HEK293 (cell line): ENCODE measurements at regions not wholly inside any gene's neighbourhood (a gene's known extent, or its start where the extent isn't known, plus 50 kb on each side); places are given as distances from the start of the nearest gene placed in this dataset.

Source experiments
- CTCF ChIA-PET: fragments of 350-600 bp; formaldehyde crosslinking; extraction: SDS; loops from one replicate; lab custom pipeline; 2021; ENCODE audit warnings: antibody characterized with exemption; lab: Yijun Ruan, JAX
- POLR2A ChIA-PET: fragments of 300-600 bp; formaldehyde crosslinking; extraction: SDS; loops from one replicate; lab custom pipeline; 2020; ENCODE audit warnings: antibody characterized with exemption, inconsistent platforms; lab: Yijun Ruan, JAX
- H3K27ac ChIP-seq: fragments of 200-500 bp; sonication (Bioruptor generic); 2 replicates; pipeline ENCODE4 v1.5.1; 2014; ENCODE audit warnings: low read depth, low read length, control low read depth, inconsistent platforms; ENCODE audit errors: extremely low read depth
- H3K36me3 ChIP-seq, 2 experiments: fragments of 200-500 bp in 1 of 2; sonication (Bioruptor generic) in 1 of 2; 1 replicate in 1 of 2; 2 replicates in 1 of 2; pipeline ENCODE4 v1.5.1; 2014 to 2017; ENCODE audit warnings: inconsistent platforms in 2 of 2, low read length in 2 of 2; ENCODE audit not compliant: control insufficient read depth in 2 of 2, insufficient read depth in 1 of 2
- H3K4me1 ChIP-seq: fragments of 200-500 bp; sonication (Bioruptor generic); 2 replicates; pipeline ENCODE4 v1.5.1; 2014; ENCODE audit warnings: mild to moderate bottlenecking, low read length, inconsistent platforms; ENCODE audit not compliant: control insufficient read depth, insufficient read depth
- H3K4me3 ChIP-seq: 2 replicates; pipeline ENCODE4 v1.5.1; 2011; ENCODE audit warnings: low read depth, mild to moderate bottlenecking, control low read depth, low read length, moderate library complexity
- H3K9me3 ChIP-seq: fragments of 200-500 bp; sonication (Bioruptor generic); 2 replicates; pipeline ENCODE4 v1.5.1; 2014; ENCODE audit warnings: low read depth, low read length, inconsistent platforms; ENCODE audit not compliant: control insufficient read depth, insufficient read depth
- BCL11B ChIP-seq: fragments of 450-650 bp; formaldehyde crosslinking; IDR thresholded peaks from 2 replicates; pipeline ENCODE4 v1.5.1; 2016; ENCODE audit warnings: low read depth, missing biosample characterization, missing genetic modification characterization
- YY1 ChIP-seq: fragments of 450-650 bp; formaldehyde crosslinking; IDR thresholded peaks from 2 replicates; pipeline ENCODE4 v1.5.1; 2018; ENCODE audit warnings: missing biosample characterization, missing genetic modification characterization
- ZNF140 ChIP-seq: fragments of 450-650 bp; formaldehyde crosslinking; IDR thresholded peaks from 2 replicates; pipeline ENCODE4 v1.5.1; 2016; ENCODE audit warnings: missing biosample characterization, missing genetic modification characterization
- ZNF2 ChIP-seq: fragments of 450-650 bp; formaldehyde crosslinking; IDR thresholded peaks from 2 replicates; pipeline ENCODE4 v1.5.1; 2016; ENCODE audit warnings: missing biosample characterization, missing genetic modification characterization
- ZNF221 ChIP-seq: fragments of 450-650 bp; formaldehyde crosslinking; IDR thresholded peaks from 2 replicates; pipeline ENCODE4 v1.5.1; 2017; ENCODE audit warnings: missing biosample characterization, missing genetic modification characterization, borderline replicate concordance
- ZNF350 ChIP-seq: fragments of 450-650 bp; formaldehyde crosslinking; IDR thresholded peaks from 2 replicates; pipeline ENCODE4 v1.5.0; 2017; ENCODE audit warnings: missing biosample characterization, mild to moderate bottlenecking, missing genetic modification characterization
- ZNF394 ChIP-seq: fragments of 450-650 bp; formaldehyde crosslinking; IDR thresholded peaks from 2 replicates; pipeline ENCODE4 v1.5.1; 2016; ENCODE audit warnings: missing biosample characterization, missing genetic modification characterization, mild to moderate bottlenecking, moderate library complexity, borderline replicate concordance
- ZNF433 ChIP-seq: fragments of 450-650 bp; formaldehyde crosslinking; IDR thresholded peaks from 2 replicates; pipeline ENCODE4 v1.5.1; 2016; ENCODE audit warnings: missing biosample characterization, missing genetic modification characterization, low read depth
- ZNF473 ChIP-seq: fragments of 450-650 bp; formaldehyde crosslinking; IDR thresholded peaks from 2 replicates; pipeline ENCODE4 v1.5.1; 2017; ENCODE audit warnings: missing biosample characterization, missing genetic modification characterization
- ZNF521 ChIP-seq: fragments of 450-650 bp; formaldehyde crosslinking; IDR thresholded peaks from 2 replicates; pipeline ENCODE4 v1.5.1; 2017; ENCODE audit warnings: missing biosample characterization, mild to moderate bottlenecking, missing genetic modification characterization
- ZNF560 ChIP-seq: fragments of 450-650 bp; formaldehyde crosslinking; IDR thresholded peaks from 2 replicates; pipeline ENCODE4 v1.5.1; 2017; ENCODE audit warnings: missing biosample characterization, missing genetic modification characterization, borderline replicate concordance
- ZNF660 ChIP-seq: fragments of 450-650 bp; IDR thresholded peaks from 2 replicates; pipeline ENCODE4 v1.5.1; 2018; ENCODE audit warnings: missing biosample characterization, mild to moderate bottlenecking, missing genetic modification characterization
- ZNF768 ChIP-seq: fragments of 450-650 bp; formaldehyde crosslinking; IDR thresholded peaks from 2 replicates; pipeline ENCODE4 v1.5.1; 2018; ENCODE audit warnings: missing biosample characterization, mild to moderate bottlenecking, missing genetic modification characterization
- TF ChIP-seq, protein P1 (sequence below): fragments of 450-650 bp; formaldehyde crosslinking; conservative IDR thresholded peaks from 2 replicates; pipeline ENCODE4 v1.5.1; 2016; ENCODE audit warnings: low read depth, missing biosample characterization, missing genetic modification characterization
- TF ChIP-seq, protein P2 (sequence below): fragments of 450-650 bp; formaldehyde crosslinking; IDR thresholded peaks from 2 replicates; pipeline ENCODE4 v1.5.1; 2016; ENCODE audit warnings: missing biosample characterization, missing genetic modification characterization
- TF ChIP-seq, protein P3 (sequence below): fragments of 450-650 bp; formaldehyde crosslinking; IDR thresholded peaks from 2 replicates; pipeline ENCODE4 v1.5.1; 2016; ENCODE audit warnings: missing biosample characterization, missing genetic modification characterization, low read depth

DNA sequence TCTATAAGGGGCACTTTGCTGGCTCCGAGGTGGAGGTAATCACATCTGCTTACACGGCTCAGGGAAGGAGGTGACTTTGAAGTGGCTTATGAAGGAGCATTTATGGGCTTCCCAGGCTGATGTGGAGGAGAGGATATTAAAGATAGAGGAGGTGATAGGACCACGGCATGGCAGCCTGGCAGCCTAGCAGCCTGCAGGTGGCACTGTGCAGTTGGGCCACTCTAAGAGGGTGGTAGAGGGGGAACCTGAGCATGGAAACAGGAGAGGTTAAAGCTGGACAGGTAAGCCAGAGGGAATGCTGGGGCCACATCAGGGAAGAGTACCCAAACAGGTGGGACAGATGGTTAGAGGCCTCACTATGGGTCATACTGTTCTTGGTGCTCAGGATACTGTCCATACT lies 375.0 kb downstream of the WDR72 start:
- ChIA-PET CTCF (interaction anchor here (0.5 to 0.6 kb wide), 2 partner anchors 873 to 995 kb away, joined by 3 read pairs; no protein-coding TSS in a partner anchor), POLR2A (no interaction called here)
- H3K9me3 ChIP-seq: no peaks in the 10 kb centered on the region
- no peaks in the 10 kb centered on the region for H3K4me1 ChIP-seq
- H3K27ac ChIP-seq: no peak overlapping the region
- H3K36me3 ChIP-seq: no peaks in the 10 kb centered on the region
- TF ChIP-seq, protein P1, sequence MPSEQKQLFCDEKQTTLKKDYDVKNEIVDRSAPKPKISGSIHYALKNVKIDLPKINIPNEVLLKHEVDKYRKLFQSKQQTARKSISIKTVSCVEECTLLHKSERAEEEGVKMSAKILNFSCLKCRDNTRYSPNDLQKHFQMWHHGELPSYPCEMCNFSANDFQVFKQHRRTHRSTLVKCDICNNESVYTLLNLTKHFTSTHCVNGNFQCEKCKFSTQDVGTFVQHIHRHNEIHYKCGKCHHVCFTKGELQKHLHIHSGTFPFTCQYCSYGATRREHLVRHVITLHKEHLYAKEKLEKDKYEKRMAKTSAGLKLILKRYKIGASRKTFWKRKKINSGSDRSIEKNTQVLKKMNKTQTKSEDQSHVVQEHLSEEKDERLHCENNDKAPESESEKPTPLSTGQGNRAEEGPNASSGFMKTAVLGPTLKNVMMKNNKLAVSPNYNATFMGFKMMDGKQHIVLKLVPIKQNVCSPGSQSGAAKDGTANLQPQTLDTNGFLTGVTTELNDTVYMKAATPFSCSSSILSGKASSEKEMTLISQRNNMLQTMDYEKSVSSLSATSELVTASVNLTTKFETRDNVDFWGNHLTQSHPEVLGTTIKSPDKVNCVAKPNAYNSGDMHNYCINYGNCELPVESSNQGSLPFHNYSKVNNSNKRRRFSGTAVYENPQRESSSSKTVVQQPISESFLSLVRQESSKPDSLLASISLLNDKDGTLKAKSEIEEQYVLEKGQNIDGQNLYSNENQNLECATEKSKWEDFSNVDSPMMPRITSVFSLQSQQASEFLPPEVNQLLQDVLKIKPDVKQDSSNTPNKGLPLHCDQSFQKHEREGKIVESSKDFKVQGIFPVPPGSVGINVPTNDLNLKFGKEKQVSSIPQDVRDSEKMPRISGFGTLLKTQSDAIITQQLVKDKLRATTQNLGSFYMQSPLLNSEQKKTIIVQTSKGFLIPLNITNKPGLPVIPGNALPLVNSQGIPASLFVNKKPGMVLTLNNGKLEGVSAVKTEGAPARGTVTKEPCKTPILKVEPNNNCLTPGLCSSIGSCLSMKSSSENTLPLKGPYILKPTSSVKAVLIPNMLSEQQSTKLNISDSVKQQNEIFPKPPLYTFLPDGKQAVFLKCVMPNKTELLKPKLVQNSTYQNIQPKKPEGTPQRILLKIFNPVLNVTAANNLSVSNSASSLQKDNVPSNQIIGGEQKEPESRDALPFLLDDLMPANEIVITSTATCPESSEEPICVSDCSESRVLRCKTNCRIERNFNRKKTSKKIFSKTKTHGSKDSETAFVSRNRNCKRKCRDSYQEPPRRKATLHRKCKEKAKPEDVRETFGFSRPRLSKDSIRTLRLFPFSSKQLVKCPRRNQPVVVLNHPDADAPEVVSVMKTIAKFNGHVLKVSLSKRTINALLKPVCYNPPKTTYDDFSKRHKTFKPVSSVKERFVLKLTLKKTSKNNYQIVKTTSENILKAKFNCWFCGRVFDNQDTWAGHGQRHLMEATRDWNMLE (tag by site-specific recombination): no peak
- no peak for TF ChIP-seq ZNF350 (tag by site-specific recombination)
- TF ChIP-seq ZNF660 (tag by site-specific recombination): no peak
- no peak for TF ChIP-seq ZNF140 (tag by site-specific recombination)
- no peak for TF ChIP-seq YY1
- no peak for TF ChIP-seq BCL11B (tag by site-specific recombination)
- no peak for TF ChIP-seq ZNF394
- no peak for TF ChIP-seq ZNF2 (tag by site-specific recombination)
- no peak for TF ChIP-seq ZNF473 (tag by site-specific recombination)
- TF ChIP-seq ZNF560 (tag by site-specific recombination): no peak
- no peak for TF ChIP-seq ZNF221 (tag by site-specific recombination)
- no peak for TF ChIP-seq ZNF521 (tag by site-specific recombination)
- TF ChIP-seq ZNF768 (tag by site-specific recombination): no peak
- TF ChIP-seq, protein P2, sequence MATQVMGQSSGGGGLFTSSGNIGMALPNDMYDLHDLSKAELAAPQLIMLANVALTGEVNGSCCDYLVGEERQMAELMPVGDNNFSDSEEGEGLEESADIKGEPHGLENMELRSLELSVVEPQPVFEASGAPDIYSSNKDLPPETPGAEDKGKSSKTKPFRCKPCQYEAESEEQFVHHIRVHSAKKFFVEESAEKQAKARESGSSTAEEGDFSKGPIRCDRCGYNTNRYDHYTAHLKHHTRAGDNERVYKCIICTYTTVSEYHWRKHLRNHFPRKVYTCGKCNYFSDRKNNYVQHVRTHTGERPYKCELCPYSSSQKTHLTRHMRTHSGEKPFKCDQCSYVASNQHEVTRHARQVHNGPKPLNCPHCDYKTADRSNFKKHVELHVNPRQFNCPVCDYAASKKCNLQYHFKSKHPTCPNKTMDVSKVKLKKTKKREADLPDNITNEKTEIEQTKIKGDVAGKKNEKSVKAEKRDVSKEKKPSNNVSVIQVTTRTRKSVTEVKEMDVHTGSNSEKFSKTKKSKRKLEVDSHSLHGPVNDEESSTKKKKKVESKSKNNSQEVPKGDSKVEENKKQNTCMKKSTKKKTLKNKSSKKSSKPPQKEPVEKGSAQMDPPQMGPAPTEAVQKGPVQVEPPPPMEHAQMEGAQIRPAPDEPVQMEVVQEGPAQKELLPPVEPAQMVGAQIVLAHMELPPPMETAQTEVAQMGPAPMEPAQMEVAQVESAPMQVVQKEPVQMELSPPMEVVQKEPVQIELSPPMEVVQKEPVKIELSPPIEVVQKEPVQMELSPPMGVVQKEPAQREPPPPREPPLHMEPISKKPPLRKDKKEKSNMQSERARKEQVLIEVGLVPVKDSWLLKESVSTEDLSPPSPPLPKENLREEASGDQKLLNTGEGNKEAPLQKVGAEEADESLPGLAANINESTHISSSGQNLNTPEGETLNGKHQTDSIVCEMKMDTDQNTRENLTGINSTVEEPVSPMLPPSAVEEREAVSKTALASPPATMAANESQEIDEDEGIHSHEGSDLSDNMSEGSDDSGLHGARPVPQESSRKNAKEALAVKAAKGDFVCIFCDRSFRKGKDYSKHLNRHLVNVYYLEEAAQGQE (tag by site-specific recombination): no peak
- TF ChIP-seq, all 188 proteins: peak for 0
- no peak overlapping the region for H3K4me3 ChIP-seq

DNA sequence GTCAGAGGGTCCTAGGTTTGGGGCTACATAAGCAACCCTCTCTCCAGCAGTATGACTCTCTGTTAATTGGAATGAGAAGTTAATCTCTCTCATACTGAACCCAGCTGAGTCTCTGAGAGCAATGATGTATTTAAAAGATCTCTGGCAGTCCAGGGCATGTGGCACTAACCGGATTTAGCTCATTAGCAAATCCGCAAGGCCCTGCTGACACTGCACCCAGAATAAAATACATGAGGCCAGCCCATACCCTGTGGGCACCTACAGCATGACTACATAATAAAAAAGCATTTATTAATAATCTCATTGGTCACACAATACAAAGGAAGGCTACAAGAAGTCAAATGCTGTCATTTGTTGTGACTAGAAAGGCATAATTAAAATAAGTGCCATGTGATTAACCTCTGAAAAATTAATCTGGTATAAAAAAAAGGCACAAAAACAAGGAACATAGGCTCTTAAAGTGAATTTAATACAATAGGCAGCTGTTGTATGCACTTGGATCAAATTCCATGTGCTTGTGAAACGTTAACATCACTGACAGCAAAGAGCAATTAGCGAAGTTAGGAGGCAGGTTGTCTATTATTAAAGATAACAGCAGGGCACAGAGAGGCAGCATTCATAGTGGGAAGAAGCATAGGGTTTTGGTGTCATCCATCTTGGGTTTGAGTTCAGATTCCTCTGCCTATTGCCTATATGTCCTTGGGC lies 381.2 kb downstream of the WDR72 start:
- ChIA-PET CTCF (no interaction called here), POLR2A (no interaction called here)
- Histone ChIP-seq H3K4me3 (no peak overlapping the region), H3K9me3 (no peaks in the 10 kb centered on the region), H3K4me1 (no peaks in the 10 kb centered on the region), H3K27ac (no peak overlapping the region), H3K36me3 (no peaks in the 10 kb centered on the region)
- TF ChIP-seq, protein P3, sequence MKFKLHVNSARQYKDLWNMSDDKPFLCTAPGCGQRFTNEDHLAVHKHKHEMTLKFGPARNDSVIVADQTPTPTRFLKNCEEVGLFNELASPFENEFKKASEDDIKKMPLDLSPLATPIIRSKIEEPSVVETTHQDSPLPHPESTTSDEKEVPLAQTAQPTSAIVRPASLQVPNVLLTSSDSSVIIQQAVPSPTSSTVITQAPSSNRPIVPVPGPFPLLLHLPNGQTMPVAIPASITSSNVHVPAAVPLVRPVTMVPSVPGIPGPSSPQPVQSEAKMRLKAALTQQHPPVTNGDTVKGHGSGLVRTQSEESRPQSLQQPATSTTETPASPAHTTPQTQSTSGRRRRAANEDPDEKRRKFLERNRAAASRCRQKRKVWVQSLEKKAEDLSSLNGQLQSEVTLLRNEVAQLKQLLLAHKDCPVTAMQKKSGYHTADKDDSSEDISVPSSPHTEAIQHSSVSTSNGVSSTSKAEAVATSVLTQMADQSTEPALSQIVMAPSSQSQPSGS (tag by site-specific recombination): no peak
- no peak for TF ChIP-seq ZNF433 (tag by site-specific recombination)
